ENCODE measurements at regions not wholly inside any gene's neighbourhood (a gene's known extent, or its start where the extent isn't known, plus 50 kb on each side); places are given as distances from the start of the nearest gene placed in this dataset.

GRCh38 chr16:54631782-54632181 is 298.9 kb upstream of the IRX5 start:
- DNase-seq = no peak

- DNase-seq = no peak
Observed at GRCh38 chr16:54630284-54630967, 300.2 kb upstream of the IRX5 start.

GRCh38 chr16:54628796-54629625 is 301.7 kb upstream of the IRX5 start:
- no peak for DNase-seq

- DNase-seq = no peak
Observed at GRCh38 chr16:54627616-54628015, 303.0 kb upstream of the IRX5 start.

- no peak for DNase-seq
Observed at GRCh38 chr16:54623636-54624035, 307.0 kb upstream of the IRX5 start.

GRCh38 chr16:54620197-54620596 is 310.5 kb upstream of the IRX5 start:
- DNase-seq = no peak

GRCh38 chr16:54616610-54617009 is 314.1 kb upstream of the IRX5 start:
- no peak for DNase-seq

GRCh38 chr16:54605536-54606066 is 319.0 kb upstream of the IRX3 start:
- no peak for DNase-seq

- DNase-seq = peak in 4 of 58 donors; percentile 2 to 16 (median 7)
Observed at GRCh38 chr16:54602666-54603065, 316.1 kb upstream of the IRX3 start.

GRCh38 chr16:54597222-54597621 is 310.6 kb upstream of the IRX3 start:
- DNase-seq = no peak

- no peak for DNase-seq
Observed at GRCh38 chr16:54595621-54596020, 309.0 kb upstream of the IRX3 start.

- no peak for DNase-seq
Observed at GRCh38 chr16:54594601-54595391, 308.2 kb upstream of the IRX3 start.

GRCh38 chr16:54591816-54592246 is 305.2 kb upstream of the IRX3 start:
- no peak for DNase-seq

GRCh38 chr16:54590836-54591235 is 304.2 kb upstream of the IRX3 start:
- DNase-seq = no peak

GRCh38 chr16:54589326-54589725 is 302.7 kb upstream of the IRX3 start:
- DNase-seq = no peak

- no peak for DNase-seq
Observed at GRCh38 chr16:54588026-54588425, 301.4 kb upstream of the IRX3 start.

- no peak for DNase-seq
Observed at GRCh38 chr16:54587176-54587515, 300.6 kb upstream of the IRX3 start.

- no peak for DNase-seq
Observed at GRCh38 chr16:54586474-54587175, 300.0 kb upstream of the IRX3 start.

- no peak for DNase-seq
Observed at GRCh38 chr16:54585998-54586340, 299.4 kb upstream of the IRX3 start.

GRCh38 chr16:54585094-54585997 is 298.8 kb upstream of the IRX3 start:
- no peak for DNase-seq
